ENCODE measurements at regions not wholly inside any gene's neighbourhood (a gene's known extent, or its start where the extent isn't known, plus 50 kb on each side); places are given as distances from the start of the nearest gene placed in this dataset.

DNA sequence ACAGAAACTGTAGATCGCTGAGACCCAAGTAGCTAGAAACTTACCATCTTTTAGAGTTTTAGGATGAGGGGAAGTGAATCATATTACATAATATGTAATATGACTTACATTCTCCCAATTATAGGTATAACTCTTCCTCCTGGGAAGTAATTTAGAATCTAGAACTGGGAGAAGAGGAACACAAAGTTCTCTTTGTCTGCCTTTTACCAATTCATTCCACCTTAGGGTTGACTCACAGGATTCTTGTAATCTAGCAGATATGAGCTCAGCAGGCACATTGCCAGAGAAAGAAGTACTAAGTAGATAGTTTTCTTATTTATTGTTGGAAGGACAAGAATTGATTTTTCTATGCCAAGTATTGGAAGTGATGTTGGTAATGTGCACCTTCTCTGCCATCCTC, 58.0 kb upstream of the CCSER1 start:
- DNase-seq = no peak
- Mint-ChIP-seq H3K27me3 (ENCODE audit: low read depth) (peaks cover 12% of the 10 kb centered on the region), H3K4me1 (ENCODE audit: low read depth) (no peaks in the 10 kb centered on the region), H3K27ac (no peak overlapping the region), H3K36me3 (ENCODE audit: low read depth) (no peaks in the 10 kb centered on the region), H3K9me3 (no peaks in the 10 kb centered on the region), H3K4me3 (no peak overlapping the region)
- intact Hi-C loops (cut with micrococcal nuclease) = no loop called here
- CTCF ChIA-PET = no interaction called here

DNA sequence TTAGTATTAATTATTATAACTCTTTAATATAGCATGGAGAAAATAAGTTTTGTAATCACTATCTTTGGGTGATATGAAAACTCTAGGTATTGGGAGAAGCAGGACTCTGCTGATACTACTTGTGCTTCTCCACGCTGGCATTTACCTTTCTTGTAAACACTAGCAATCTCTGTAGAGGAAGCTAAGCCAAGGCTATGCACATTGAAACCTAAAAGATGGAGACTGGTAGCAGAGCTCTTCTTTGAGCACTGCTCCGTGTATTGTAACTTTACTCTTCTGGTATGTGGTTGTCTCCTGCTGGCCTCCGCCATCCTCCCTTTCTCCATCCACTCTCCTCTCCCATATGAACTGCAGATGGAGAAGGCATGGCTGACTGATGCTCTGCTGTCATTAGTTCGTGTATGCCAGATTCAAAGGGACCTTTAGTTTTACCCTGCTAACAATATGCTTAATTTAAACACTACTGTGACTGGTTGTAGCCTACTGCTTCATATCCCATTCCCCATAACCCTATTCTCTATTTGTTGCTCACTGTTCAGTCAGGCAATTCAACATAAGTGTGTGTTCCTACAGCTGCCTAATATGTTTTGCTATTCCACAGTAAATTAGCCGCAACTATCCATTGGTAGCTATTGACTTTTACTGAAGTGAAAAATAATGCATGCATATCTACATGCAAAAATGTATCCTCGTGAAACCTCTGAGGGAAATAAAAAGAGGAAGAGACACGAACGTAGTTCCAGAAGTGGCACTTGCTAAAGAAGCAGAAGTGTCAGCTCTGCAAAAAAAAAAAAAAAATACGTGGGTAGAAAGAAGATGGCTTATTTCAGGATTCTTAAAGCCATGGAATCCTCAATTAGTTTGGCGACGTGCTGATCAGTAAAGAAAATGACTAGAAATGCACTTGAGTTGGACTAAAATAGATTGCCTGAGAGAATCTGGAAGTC, 55.6 kb upstream of the CCSER1 start:
- intact Hi-C loops (cut with micrococcal nuclease) = no loop called here
- peaks cover 19% of the 10 kb centered on the region for H3K27me3 Mint-ChIP-seq (ENCODE audit: low read depth)
- no peaks in the 10 kb centered on the region for H3K4me1 Mint-ChIP-seq (ENCODE audit: low read depth)
- no peak overlapping the region for H3K27ac Mint-ChIP-seq
- no peaks in the 10 kb centered on the region for H3K36me3 Mint-ChIP-seq (ENCODE audit: low read depth)
- no peaks in the 10 kb centered on the region for H3K9me3 Mint-ChIP-seq
- CTCF ChIA-PET = interaction anchor here (0.6 to 0.7 kb wide), 3 partner anchors 75 to 537 kb away, joined by 3 to 4 read pairs (median 3); no protein-coding TSS in a partner anchor
- DNase-seq = no peak
- H3K4me3 Mint-ChIP-seq = no peak overlapping the region

DNA sequence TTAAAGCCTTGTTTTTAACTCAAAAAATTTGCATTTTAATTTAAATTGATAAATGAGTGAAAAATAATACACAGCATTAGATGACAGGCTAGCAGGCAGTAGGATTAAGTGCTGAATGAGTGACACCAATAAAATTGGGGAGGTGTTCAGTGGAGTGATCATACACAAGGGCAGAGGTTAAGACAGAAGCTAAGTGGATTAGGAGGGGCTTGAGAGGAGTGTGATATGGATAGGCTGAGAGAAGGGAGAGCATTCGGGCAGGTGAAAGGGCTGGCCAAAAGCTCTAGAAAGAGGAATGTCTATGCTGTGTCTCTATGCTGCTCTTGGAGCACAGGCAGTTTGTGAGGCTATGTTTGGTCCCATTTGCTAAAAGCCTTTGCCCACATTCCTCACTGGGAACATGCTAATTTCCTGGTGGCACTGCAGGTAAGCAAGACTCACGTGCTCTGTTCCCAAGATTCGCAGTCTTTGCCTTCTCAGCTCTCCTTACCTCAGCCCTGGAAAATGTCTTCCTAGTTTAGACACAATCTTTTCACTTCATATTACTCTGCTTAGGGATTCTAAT, 52.8 kb upstream of the CCSER1 start:
- no peak overlapping the region for H3K27ac Mint-ChIP-seq
- no peak overlapping the region for H3K4me3 Mint-ChIP-seq
- CTCF ChIA-PET = no interaction called here
- no peak for DNase-seq
- intact Hi-C loops (cut with micrococcal nuclease) = no loop called here
- H3K27me3 Mint-ChIP-seq (ENCODE audit: low read depth) = peaks cover 17% of the 10 kb centered on the region
- H3K36me3 Mint-ChIP-seq (ENCODE audit: low read depth) = no peaks in the 10 kb centered on the region
- no peaks in the 10 kb centered on the region for H3K4me1 Mint-ChIP-seq (ENCODE audit: low read depth)
- H3K9me3 Mint-ChIP-seq = no peaks in the 10 kb centered on the region
